ENCODE measurements at regions not wholly inside any gene's neighbourhood (a gene's known extent, or its start where the extent isn't known, plus 50 kb on each side); places are given as distances from the start of the nearest gene placed in this dataset.

DNA sequence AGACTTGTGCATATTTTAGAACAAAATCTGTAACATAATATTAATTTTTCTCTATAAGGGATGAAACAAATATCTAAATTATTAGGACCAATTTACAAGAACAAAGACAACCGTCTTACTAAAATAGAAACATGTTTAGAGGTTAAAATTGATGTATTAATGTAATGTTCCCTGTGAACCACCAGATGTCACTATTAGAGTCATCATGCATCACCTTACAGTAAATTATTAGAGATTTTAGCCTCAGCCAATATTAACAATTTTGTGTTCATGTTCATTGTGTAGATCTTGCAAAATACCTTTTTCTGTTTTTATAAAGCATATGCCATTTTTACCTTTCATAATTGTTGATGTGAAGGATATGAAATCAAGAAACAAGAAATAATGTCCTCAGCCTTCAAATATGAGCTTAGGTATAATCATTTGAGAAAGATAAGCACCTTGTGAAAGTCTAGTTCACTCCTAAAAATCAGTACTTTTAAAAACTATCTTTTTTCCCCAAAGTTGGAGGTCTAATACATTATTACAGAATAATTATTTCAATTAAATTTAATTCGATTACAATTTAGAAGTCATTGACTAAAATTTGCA, 344.3 kb upstream of the KCNH7 start:
- no peaks in the 10 kb centered on the region for H3K36me3 Mint-ChIP-seq
- H3K27ac Mint-ChIP-seq, result no peak overlapping the region
- Histone ChIP-seq H4K20me1 (ENCODE audit: insufficient read depth, low read length) (no peaks in the 10 kb centered on the region), H3K27ac (ENCODE audit: low read depth in 1 of 2, low read length in 2 of 2) (no peak overlapping the region), H3K9ac (ENCODE audit: insufficient read depth, low read length, poor library complexity, severe bottlenecking) (no peak overlapping the region), H3K4me1 (ENCODE audit: control insufficient read depth in 1 of 2, insufficient read depth in 2 of 2, low read length in 2 of 2) (no peaks in the 10 kb centered on the region), H2AFZ (ENCODE audit: insufficient read depth, low read depth, low read length, poor library complexity, severe bottlenecking) (no peak overlapping the region), H3K27me3 (ENCODE audit: control insufficient read depth in 2 of 2, insufficient read depth in 2 of 2, low read length in 2 of 2) (no peaks in the 10 kb centered on the region), H3K9me3 (replicated peaks in 1 of 2; ENCODE audit: control insufficient read depth in 1 of 2, insufficient read depth in 1 of 2, low read length in 2 of 2) (no peaks in the 10 kb centered on the region), H3K4me2 (replicated peaks; ENCODE audit: extremely low read depth, low read length, poor library complexity, severe bottlenecking) (no peak overlapping the region), H3K36me3 (replicated peaks in 1 of 2; ENCODE audit: control insufficient read depth in 1 of 2, insufficient read depth in 2 of 2, low read length in 2 of 2) (no peaks in the 10 kb centered on the region), H3K79me2 (ENCODE audit: insufficient read depth, low read length) (no peaks in the 10 kb centered on the region), H3K4me3 (replicated peaks in 1 of 3; ENCODE audit: low read depth in 2 of 3, low read length in 3 of 3) (no peak overlapping the region)
- peaks cover 0 to 2% (median 0%) of the 10 kb centered on the region in 3 donors for H3K27me3 Mint-ChIP-seq (ENCODE audit: low read depth in 3 of 3)
- no peak overlapping the region for H3K4me3 Mint-ChIP-seq
- intact Hi-C loops (cut with micrococcal nuclease), result no loop called here
- H3K9me3 Mint-ChIP-seq, result no peaks in the 10 kb centered on the region
- WGBS (ENCODE audit: insufficient coverage), result no CpG with 5 or more reads among the region's 2 CpGs
- TF ChIP-seq, protein P1, sequence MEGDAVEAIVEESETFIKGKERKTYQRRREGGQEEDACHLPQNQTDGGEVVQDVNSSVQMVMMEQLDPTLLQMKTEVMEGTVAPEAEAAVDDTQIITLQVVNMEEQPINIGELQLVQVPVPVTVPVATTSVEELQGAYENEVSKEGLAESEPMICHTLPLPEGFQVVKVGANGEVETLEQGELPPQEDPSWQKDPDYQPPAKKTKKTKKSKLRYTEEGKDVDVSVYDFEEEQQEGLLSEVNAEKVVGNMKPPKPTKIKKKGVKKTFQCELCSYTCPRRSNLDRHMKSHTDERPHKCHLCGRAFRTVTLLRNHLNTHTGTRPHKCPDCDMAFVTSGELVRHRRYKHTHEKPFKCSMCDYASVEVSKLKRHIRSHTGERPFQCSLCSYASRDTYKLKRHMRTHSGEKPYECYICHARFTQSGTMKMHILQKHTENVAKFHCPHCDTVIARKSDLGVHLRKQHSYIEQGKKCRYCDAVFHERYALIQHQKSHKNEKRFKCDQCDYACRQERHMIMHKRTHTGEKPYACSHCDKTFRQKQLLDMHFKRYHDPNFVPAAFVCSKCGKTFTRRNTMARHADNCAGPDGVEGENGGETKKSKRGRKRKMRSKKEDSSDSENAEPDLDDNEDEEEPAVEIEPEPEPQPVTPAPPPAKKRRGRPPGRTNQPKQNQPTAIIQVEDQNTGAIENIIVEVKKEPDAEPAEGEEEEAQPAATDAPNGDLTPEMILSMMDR (IDR thresholded peaks at IDR 0.05), result peak; percentile 60
- no peak for DNase-seq
- H3K4me1 Mint-ChIP-seq, result no peaks in the 10 kb centered on the region

DNA sequence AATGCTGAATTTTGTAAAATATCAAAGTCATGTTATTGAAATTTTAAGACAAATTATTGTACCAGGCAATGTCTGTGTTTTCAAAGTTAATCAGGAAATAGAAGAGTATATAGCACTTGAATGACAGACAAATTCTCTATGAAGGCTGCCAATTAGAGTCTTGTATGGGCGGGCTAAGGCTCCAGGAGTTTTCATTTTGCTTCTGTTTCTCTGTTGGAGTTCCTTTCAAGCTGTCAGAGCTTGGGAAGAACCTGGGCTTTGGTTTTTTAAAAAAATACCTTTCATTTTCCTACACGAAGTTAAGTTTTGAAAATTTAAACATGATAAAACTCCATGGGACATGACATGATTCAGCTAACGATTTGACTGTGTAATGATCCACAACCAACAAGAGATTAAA, 339.0 kb upstream of the KCNH7 start:
- Histone ChIP-seq H4K20me1 (ENCODE audit: insufficient read depth, low read length) (no peaks in the 10 kb centered on the region), H3K79me2 (ENCODE audit: insufficient read depth, low read length) (no peaks in the 10 kb centered on the region), H3K4me2 (replicated peaks; ENCODE audit: extremely low read depth, low read length, poor library complexity, severe bottlenecking) (no peak overlapping the region), H3K9ac (ENCODE audit: insufficient read depth, low read length, poor library complexity, severe bottlenecking) (no peak overlapping the region), H3K4me3 (replicated peaks in 1 of 3; ENCODE audit: low read depth in 2 of 3, low read length in 3 of 3) (no peak overlapping the region), H3K27ac (ENCODE audit: low read depth in 1 of 2, low read length in 2 of 2) (no peak overlapping the region), H3K27me3 (ENCODE audit: control insufficient read depth in 2 of 2, insufficient read depth in 2 of 2, low read length in 2 of 2) (no peaks in the 10 kb centered on the region), H2AFZ (ENCODE audit: insufficient read depth, low read depth, low read length, poor library complexity, severe bottlenecking) (no peak overlapping the region), H3K9me3 (replicated peaks in 1 of 2; ENCODE audit: control insufficient read depth in 1 of 2, insufficient read depth in 1 of 2, low read length in 2 of 2) (no peaks in the 10 kb centered on the region), H3K36me3 (replicated peaks in 1 of 2; ENCODE audit: control insufficient read depth in 1 of 2, insufficient read depth in 2 of 2, low read length in 2 of 2) (no peaks in the 10 kb centered on the region), H3K4me1 (ENCODE audit: control insufficient read depth in 1 of 2, insufficient read depth in 2 of 2, low read length in 2 of 2) (no peaks in the 10 kb centered on the region)
- 100% methylated on average over 1 of the region's 3 CpGs for WGBS (ENCODE audit: insufficient coverage)
- Mint-ChIP-seq H3K27ac (no peak overlapping the region), H3K4me1 (no peaks in the 10 kb centered on the region), H3K4me3 (no peak overlapping the region), H3K27me3 (ENCODE audit: low read depth in 3 of 3) (peaks cover 0 to 3% (median 2%) of the 10 kb centered on the region in 3 donors), H3K36me3 (no peaks in the 10 kb centered on the region), H3K9me3 (no peaks in the 10 kb centered on the region)
- TF ChIP-seq, protein P1 (IDR thresholded peaks at IDR 0.05), result no peak
- DNase-seq, result no peak
- intact Hi-C loops (cut with micrococcal nuclease), result no loop called here

All from CD14-positive monocyte (primary cell).